GM18870 (cell line): ENCODE measurements at regions not wholly inside any gene's neighbourhood (a gene's known extent, or its start where the extent isn't known, plus 50 kb on each side); places are given as distances from the start of the nearest gene placed in this dataset.
"Not testable (repeated sequence)": the region's sequence is repeated elsewhere in the genome, so short reads cannot be mapped to it uniquely, and the experiment has no call there.

Experiments
- ATAC-seq: cut with Tn5 transposase; IDR thresholded peaks from one replicate; pipeline ENCODE4 v1.9.1; 2021; ENCODE audit warnings: moderate library complexity; ENCODE audit not compliant: unreplicated experiment

DNA sequence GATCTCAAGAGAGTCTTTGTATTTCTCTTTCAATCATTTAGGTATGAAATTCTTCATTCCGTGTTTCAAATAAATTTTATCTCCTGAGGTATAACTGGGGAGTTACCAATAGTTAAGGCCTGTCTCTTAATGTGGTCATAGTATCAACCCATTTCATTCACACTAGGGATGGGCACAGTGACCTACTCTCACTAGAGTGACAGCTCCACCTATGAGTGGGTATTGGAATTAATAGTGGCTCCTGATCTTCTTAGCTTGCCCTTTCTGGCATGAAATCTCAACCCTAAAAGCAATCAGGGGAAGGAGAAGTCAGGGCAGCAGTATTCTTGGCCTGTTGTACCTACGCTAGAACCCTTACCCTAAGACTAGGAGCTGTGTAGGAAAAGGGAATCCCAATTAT, 507.7 kb downstream of the FAM181B start:
- no peak for ATAC-seq

DNA sequence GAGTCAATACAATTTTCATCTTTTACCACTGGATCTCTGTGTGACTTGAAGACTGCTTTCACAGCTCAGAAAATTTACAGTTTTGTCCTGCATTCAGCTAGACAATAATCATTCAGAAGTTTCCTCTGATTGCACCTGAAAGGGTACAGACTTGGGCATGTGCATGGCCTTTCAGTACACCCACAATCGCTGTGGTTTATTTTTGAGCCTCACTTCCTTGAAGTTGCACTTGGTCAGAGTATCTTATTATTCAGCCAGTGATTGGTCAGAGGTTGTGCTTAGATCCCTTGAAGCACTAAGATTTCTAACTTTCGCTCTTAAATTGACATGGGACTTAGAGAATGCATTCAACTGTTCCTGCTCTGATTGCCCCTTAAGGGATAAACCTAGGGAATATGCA, 508.2 kb downstream of the FAM181B start:
- ATAC-seq = no peak

DNA sequence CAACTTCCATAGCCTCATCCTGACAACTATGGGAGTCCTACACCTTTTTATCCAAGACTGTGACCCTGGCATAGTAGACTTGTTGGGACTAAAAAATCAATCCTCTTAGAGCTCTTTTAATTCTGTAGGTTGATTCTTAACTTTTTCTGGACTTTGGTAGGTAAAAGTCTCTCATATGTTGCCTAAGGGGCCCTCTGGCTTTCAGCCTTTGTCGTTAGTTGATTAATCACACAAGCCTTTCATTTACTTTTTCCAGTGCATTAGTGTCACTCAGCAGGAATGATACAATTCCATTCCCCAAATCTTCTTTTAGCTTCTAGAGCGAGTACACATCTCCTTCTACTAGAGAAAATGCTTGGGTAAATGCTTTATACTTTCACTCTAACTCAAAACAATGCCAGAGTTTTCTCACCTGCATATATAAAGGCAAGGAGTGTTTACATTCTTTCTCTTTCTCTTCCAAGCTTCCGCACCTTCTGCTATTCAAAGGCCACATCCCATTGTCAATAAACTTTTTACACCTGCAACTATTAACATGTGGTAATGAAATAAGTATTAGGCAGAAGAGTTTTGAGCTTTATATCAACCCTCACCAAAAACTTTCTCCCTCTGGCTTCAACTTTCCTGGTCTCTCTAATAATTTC, 516.6 kb downstream of the FAM181B start:
- ATAC-seq = no peak

DNA sequence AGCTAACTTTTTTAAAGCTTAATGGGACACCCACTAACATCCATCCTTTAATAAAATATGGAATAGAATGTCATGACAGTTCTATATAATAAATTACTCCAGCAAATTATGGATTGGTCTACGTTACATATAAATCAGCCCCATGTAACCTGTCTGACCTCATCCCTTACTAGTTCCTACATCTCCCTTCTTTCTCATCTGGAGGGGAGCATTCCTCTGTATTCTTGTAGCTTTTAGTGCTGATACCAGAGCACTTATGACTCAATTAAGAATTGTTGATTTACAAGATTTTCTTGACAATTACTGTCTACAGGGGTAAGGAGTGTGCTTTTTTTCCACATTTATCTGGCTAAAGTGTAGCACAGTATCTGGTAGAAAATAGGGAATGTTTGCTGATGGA, 523.7 kb downstream of the FAM181B start:
- ATAC-seq = no peak

DNA sequence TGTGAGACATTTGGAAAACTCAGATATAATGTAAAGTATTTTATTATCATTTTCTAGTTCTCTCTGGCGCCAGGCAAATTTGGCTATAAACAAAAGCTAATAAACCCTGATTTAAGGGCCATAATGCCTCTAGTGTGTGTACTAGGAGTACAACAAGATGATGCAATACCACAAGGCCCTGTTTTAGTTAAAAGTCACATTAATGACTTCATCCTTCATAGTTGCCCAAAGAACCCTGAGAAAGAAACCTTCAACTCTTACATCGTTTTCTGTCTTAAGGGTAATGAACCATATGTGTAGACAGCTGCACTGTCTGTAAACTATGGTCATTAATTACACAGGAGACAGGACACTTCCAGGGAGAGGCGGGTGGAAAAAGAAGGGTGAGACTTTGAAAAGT, 538.4 kb downstream of the FAM181B start:
- ATAC-seq = no peak

DNA sequence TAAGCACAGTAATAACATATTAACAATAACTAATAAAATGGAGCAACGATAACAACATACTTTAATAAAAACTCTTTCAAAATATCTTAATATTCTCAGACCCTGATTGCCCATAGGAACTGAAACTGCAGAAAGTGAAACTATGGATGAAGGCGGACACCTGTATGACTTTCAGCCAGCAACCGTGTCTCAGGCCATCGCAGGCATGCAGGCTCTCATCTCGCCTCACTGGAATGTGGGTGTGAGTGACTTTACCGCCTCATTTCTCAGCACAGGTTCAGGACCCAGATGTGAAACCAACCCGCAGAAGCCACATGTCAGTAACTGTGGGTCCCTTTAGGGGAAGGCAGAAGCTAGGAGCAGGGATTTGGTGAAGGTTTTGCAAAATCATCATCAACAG, 539.1 kb downstream of the FAM181B start:
- ATAC-seq = no peak

DNA sequence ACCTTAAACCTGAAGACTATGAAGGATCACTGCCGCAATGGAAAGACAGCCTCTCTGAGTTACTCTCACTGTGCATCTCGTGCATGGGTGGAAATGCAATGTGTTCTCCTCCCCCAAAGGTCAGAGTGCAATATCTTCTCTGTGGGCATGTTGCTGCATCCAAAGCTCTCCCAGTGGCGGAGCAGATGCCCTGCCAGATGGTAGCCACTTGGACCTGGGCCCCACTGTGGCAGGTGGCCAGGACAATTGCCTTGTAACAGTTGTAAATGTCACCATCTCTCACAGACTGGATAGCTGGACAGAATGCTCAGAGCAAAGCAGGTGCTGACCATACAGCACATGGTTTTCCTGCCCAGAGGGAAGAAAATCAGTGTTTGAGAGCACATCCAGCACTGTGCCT, 542.0 kb downstream of the FAM181B start:
- ATAC-seq = no peak

DNA sequence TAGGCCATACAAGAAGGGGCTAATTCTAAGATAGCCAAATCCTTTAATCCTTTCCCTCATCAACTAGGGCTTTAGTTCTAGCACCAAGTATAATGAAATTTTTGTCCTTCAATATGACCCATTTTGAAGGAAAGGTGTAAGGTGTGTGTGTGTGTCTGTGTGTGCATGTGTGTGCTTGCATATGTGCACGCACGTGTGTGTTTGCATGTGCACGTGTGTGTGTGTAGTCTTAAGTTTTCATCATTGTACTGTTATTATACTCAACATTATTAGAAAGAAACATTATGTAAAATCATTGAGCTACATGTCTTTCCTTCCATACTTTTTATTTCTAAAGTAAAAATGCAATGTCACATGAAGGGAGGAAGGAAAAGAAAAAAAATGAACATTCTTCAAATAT, 547.7 kb downstream of the FAM181B start:
- ATAC-seq = no peak

DNA sequence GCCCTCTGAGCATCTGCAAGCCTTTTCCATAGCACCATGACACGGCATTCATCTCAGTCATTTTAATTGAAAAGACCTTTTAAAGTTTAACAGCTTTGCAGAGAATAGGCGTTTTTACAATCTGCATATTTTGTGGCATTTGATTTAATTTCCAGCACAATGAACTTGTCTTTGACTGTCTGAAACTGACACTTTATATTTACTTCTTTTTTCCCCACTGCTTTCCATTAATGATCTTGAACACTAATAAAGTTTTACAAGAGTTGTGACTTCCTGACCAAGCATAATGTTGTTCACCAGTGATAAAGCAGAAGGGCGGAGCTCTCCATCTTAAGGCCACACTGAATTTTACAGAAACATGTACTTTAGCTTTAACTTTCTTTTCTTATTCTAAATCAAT, 548.7 kb downstream of the FAM181B start:
- no peak for ATAC-seq

DNA sequence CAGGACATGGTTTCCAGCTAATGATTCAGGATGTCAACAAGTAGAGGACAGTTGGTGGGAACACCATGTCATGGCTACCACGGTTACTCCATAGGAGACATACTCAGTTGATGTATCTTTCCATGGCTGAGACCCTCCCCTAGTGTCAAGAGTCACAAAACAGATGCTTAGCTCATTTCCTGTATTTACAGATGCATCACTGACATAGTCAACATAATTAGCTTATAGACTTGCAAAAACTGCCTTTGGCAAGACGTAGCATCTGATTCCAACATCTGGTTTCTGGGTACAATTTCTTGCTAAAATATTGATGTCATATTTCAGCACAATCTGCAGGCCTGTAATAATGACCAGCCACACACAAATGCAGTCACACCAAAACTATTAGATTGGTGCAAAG, 550.3 kb downstream of the FAM181B start:
- ATAC-seq = no peak

DNA sequence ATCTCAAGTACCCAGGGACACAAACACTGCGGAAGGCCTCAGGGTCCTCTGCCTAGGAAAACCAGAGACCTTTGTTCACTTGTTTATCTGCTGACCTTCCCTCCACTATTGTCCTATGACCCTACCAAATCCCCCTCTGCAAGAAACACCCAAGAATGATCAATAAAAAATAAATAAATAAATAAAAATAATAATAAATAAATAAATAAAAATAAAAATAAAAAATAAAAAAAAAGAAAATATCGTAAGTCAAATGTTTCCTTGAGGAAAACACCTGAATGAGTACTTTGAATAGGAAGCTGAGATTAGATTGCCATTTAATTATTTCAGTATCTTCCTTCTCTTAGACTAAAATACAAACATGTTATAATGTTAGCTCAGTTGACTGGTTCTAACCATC, 551.0 kb downstream of the FAM181B start:
- ATAC-seq = not testable (repeated sequence)

DNA sequence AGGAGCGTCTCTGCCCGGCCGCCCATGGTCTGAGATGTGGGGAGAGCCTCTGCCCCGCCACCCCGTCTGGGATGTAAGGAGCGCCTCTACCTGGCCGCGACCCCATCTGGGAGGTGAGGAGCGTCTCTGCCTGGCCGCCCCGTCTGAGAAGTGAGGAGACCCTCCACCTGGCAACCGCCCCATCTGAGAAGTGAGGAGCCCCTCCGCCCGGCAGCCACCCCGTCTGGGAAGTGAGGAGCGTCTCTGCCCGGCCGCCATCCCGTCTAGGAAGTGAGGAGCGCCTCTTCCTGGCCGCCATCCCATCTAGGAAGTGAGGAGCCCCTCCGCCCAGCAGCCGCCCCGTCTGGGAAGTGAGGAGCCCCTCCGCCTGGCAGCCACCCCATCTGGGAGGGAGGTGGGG, 551.9 kb downstream of the FAM181B start:
- not testable (repeated sequence) for ATAC-seq

DNA sequence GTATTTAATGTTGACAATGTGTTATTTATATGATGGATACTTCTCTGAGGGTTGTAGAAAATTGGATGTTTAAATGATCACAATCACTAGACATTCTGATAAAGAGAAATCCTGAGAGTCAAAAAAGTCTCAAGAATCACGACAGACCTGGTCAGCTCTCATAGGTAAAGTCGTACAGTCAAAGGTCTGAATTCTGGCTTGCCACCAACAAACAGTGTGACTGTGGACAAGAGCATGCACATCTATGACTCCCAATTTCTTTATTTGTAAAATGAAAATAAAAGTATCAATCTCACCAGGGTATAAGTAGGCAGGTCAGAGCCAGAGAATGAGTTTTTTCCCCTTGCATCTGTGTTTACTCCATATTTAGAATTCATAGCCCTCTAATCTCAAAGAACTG, 556.7 kb downstream of the FAM181B start:
- no peak for ATAC-seq

DNA sequence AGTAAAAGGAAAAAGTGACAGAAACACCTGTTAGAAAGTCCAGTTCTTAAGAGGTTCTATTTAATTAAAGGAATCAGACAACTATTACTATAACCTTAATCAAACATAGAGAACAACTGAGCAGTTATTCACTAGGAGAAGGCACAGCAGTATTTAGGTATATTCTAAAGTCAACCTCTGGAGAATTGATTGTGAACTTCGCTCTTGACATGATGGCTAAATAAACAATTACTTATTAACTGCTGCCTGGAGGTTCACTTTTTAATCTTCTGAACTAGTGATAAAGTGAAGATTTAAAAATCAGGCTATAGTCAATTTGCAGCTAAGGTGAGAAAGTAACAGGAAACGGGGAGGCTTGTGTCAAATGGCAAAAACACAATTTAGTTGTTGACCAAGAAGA, 557.3 kb downstream of the FAM181B start:
- no peak for ATAC-seq

DNA sequence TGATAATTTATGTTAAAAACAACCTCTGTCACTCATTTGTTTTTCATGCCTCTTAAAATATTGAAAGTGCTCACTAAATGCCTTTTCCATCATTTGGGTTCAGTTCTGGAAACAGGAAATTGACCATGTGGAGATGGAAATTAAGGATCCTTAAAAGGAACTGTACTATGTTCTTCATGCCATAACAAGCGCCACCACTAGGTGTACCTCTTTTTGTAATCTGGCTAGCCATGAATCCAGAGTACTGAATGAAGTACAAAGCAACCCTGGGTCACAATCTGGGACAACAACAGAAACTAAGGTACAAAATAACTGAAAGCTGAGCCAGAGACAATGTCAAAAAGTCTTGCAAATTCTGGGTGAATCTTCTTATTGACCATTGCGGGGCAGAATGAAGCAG, 559.1 kb downstream of the FAM181B start:
- ATAC-seq = no peak

DNA sequence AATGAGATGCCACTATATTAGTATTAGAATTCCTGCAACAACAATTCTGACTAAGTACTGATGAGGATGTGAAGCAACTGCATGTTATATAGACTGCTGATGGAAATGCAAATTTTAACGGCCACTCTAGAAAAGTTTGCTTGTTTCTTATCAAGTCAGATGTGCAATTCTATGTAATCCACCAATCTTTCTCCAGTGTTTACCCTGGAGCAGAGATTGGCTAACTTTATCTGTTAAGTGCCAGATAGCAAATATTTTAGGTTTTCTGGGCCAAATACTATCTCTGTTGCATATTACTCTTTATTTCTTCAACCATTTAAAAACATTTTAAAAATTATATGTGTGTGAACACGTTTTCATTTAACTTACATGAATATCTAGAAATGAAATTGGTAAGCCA, 586.9 kb downstream of the FAM181B start:
- ATAC-seq = no peak

DNA sequence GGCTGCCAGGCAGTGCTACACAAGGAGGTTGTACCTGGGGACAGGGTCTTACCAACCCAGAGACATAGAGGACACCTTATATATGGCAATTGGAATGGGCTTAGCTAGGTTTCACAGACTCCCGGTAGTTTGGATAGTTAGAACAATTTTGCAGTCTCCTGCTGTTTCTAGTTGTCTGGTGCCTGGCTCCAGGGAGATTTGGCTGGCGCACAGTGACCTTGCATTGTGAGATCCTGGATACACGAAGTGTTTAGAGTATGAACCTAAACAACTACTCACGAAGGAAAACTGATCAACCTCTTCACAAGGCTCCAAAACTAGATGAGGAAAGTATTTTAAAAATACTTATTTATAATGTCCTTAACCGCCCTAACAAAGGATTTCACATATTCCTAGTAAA, 614.7 kb downstream of the FAM181B start:
- ATAC-seq = no peak

DNA sequence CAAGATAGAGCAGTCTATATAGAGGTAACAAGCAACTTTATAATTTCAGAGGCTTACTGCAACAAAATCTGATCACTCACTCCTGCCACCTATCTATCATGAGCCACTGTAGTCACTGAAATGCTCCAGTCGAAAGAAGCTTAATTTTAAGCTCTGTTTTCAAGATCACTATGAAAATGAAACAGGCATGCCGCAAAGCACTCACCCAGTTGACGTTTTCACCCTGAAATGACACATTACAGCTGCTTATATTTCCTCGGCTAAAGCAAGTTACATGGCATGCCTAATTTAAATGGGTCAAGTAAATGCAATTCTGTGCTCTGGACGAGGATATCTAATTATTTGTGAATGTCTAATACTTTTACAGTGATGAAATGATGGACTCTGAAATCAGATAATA, 616.3 kb downstream of the FAM181B start:
- no peak for ATAC-seq

DNA sequence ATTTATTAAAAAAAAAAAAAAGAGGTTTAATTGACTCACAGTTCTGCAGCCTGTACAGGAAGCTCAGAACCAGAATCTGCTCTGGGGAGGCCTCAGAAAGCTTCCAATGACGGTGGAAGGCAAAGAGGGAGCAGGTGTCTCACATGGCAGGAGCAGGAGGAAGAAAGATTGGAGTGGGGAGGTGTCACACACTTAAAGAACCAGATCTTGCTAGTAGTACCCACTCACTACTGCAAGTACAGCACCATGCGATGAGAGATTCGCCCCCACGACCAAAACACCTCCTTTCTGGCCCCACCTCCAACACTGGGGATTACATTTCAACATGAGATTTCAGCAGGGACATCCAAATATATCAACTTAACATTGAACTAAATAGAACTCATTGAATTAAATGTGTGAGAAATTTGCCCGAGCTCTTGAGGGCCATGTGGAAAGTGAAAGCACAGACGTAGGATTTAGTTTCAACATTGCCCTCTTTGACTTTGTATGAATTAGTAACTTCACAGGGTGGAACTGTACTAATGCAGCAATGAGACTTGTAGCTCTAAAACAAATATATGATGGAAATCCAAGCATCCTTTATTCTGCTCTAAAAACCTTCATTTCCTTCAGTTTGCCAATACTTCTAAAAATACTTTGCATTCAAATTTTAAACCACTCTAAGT, 628.2 kb downstream of the FAM181B start:
- ATAC-seq = no peak

DNA sequence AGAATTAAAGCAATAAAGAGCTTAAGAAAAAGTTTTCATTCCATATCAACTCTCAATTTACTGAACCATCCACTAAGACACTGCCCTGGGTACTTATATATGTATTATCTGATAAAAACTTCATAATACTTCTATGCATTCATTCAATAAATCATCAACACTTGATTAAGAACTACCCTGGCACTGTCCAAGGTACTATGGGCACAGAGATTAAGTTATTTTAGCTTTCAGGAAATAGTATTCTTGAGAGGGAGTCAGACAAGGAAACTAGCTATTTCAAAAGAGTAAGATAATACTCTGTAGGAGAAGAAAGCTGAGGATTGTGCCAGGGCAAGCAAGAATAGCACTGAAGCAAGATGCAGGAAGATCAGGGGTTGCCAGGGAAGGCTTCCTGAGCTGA, 640.8 kb downstream of the FAM181B start:
- no peak for ATAC-seq

DNA sequence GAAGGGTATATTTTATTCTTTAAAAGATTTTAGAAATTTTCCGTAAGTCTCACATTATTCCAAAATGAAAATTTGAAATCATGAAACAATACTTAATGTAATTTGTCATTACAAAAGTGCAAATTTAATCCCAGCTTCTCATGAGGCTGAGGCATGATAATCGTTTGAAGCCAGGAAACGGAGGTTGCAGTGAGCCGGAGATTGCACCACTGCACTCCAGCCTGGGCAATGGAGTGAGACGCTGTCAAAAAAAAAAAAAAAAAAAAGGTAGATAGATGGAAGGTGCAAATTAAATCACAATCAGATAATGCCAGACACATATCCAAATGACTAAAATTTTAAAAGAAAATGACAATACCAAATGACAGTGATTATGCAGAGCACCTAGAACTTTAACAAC, 644.2 kb downstream of the FAM181B start:
- ATAC-seq = no peak

DNA sequence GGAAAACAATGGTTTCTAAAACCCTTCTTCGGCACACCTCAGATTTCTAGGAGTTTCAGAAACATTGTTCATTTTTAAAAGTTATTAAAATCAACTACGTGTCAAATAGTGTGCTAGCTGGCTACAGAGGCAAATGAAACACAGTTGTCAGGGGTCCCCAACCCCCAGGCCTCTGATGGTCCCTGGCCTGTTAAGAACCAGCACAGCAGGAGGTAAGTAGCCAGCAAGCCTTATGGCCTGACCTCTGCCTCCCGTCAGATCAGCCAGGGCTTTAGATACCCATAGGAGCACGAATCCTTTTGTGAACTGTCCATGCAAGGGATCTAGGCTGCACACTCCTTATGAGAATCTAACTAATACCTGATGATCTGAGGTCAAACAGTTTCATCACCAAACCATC, 648.2 kb downstream of the FAM181B start:
- no peak for ATAC-seq

DNA sequence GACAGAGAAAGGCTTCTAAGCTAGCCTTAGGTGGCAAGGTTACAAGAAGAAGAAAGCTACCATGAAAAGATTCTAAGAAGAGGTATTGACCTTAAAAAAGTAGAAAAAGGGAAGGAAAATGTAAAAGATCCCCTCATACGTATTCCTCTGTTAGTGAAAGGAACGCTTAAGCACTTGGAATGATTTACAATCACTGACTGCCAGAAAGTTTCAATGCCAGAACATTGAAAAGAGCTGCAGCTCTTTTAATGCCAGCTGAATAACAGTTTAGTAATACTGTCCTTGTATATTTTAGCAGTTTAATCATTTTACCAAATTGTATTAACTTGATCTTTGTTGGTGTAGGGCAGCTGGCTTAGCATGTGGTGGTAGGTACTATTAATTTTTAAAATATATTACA, 650.7 kb downstream of the FAM181B start:
- ATAC-seq = no peak
